GM19239 (cell line): ENCODE measurements at regions not wholly inside any gene's neighbourhood (a gene's known extent, or its start where the extent isn't known, plus 50 kb on each side); places are given as distances from the start of the nearest gene placed in this dataset.

Source experiments
- DNase-seq: peaks from one replicate; pipeline ENCODE4 v3.0.0; 2011; ENCODE audit warnings: low spot score; ENCODE audit not compliant: insufficient read length
- FAIRE-seq: peaks from 2 replicates; lab custom pipeline; 2011; peaks lifted over from hg19 to GRCh38; lab: Jason Lieb, UNC

DNA sequence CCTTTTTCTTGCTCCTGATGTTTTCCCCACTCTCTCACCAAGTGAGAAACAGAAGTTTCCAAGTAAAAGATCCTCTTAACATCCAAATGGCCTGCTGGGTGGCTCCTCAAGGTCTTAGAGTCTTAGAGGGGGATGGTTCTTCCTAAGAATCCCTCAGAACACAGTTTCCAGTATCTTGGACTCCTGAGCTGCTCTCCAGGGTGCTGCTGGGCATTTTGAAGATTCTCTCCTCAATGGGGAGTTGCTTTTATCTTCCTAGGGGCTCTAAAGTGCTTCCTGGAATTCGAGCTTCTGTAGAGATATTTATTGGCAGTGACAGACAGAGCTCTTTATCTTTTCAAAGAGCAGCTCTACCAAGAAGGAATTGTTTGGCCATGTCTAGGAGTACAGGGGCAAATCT is 70.8 kb upstream of the SLC35B3 start:
- FAIRE-seq (no peak), DNase-seq (no peak)

DNA sequence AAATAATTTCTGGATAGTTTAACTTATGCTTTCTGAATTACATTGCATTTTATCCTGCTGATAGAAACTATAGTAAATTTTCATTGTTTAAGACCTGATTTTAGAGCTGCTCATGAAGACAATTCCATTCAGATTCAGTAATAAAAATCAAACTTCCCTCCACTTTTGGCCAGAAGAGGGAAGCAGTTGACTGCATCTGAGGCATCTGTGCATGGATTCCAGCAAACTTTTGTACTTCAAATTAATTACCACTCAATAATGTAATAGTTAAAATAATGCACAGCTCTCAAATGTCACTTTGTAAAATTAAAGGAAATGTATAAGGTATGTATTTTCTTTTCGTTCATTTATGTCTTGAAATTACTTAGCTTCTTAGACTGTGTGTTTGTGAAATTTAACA is 64.2 kb upstream of the SLC35B3 start:
- DNase-seq (no peak), FAIRE-seq (no peak)

DNA sequence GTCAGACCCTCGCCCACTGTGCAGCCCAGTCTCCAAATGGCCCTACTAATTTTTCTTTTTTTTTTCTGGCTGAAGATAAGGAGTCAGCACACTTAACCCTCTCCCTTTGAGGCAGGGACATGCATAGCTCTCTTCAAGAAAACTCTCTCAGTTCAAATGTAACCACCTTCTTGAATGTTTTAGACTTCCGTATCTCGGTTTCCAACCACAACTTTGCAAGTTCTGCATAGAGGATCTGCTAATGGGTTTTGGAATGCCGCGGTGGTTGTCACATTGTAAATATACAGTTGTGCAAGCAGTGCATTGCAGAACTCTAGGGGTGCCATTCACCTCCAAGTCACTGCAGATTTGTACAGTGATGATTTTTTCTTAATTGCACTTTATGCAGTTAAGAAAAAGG is 59.4 kb upstream of the SLC35B3 start:
- no peak for FAIRE-seq
- no peak for DNase-seq

DNA sequence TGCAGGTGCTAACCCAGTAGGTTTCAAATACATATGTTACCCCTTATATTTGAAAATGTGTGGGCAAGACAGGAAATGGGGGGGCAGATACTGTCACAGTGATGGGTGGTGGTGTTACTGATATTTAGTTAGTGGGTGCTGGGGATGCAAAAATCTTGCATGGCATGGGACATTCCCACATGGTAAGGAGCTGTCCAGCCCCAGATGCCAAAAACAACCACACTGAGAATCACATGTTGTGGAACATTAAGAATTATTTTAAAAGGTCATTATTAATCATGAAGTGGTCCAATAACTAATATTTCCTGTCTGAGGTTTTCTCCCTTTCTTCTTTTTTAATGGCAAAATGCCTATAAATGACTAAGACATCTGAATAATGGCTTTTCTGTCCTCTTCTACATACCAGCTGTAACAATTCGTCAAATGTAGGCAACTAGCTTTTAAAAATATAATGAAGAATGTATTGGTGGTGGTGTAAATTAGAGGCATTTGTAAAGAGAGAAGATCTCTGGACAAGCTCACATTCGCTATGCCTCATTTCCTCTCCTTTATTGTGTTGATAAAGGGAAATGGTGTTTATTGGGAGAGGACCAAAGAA is 57.3 kb upstream of the SLC35B3 start:
- no peak for DNase-seq
- FAIRE-seq: no peak
